MM.1S (cell line): ENCODE measurements at regions not wholly inside any gene's neighbourhood (a gene's known extent, or its start where the extent isn't known, plus 50 kb on each side); places are given as distances from the start of the nearest gene placed in this dataset.

Experiments used
- EZH2 ChIP-seq: fragments of 300-600 bp; sonication (generic); optimal IDR thresholded peaks from 2 replicates; pipeline ENCODE3; 2017; ENCODE audit warnings: low read depth, mild to moderate bottlenecking, antibody characterized with exemption, low read length, mixed read lengths
- TF ChIP-seq, protein P1 (sequence below): fragments of 300-600 bp; sonication (generic); IDR thresholded peaks from 2 replicates; pipeline ENCODE4 v1.5.1; 2016; ENCODE audit warnings: antibody characterized with exemption, low read length, mixed read lengths

- TF ChIP-seq, protein P1, sequence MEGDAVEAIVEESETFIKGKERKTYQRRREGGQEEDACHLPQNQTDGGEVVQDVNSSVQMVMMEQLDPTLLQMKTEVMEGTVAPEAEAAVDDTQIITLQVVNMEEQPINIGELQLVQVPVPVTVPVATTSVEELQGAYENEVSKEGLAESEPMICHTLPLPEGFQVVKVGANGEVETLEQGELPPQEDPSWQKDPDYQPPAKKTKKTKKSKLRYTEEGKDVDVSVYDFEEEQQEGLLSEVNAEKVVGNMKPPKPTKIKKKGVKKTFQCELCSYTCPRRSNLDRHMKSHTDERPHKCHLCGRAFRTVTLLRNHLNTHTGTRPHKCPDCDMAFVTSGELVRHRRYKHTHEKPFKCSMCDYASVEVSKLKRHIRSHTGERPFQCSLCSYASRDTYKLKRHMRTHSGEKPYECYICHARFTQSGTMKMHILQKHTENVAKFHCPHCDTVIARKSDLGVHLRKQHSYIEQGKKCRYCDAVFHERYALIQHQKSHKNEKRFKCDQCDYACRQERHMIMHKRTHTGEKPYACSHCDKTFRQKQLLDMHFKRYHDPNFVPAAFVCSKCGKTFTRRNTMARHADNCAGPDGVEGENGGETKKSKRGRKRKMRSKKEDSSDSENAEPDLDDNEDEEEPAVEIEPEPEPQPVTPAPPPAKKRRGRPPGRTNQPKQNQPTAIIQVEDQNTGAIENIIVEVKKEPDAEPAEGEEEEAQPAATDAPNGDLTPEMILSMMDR, result no peak
- TF ChIP-seq EZH2, result no peak
Observed at GRCh38 chr5:42915306-42915866, 103.7 kb upstream of the SELENOP start.
